ENCODE measurements at regions not wholly inside any gene's neighbourhood (a gene's known extent, or its start where the extent isn't known, plus 50 kb on each side); places are given as distances from the start of the nearest gene placed in this dataset.

DNA sequence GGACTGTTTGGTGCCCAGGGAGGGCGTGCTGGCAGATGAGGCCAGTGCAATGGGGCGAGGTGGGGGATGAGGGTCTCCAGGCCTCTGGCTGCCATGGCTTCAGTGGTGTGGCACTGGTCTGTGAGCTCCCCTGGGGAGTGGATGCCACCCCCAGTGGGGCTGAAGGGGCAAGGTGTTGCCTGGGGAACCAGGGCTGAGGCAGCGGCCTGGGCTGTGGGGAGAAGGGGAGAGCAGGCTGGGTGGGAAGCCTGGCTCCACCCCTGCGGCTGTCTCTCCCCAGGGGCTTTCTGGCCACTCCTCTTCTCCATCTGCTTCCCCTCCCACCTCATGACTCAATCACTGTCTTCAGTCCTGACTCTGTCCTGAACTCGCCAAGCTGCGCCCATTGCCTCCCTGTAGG, 88.4 kb upstream of the TLE3 start:
- DNase-seq (ENCODE audit: low read depth, low spot score) = no peak

- DNase-seq (ENCODE audit: low read depth, low spot score) = no peak
Observed at GRCh38 chr15:70185251-70185711, 87.6 kb upstream of the TLE3 start.

GRCh38 chr15:70182858-70183695, 85.4 kb upstream of the TLE3 start:
- DNase-seq (ENCODE audit: low read depth, low spot score) = no peak

DNA sequence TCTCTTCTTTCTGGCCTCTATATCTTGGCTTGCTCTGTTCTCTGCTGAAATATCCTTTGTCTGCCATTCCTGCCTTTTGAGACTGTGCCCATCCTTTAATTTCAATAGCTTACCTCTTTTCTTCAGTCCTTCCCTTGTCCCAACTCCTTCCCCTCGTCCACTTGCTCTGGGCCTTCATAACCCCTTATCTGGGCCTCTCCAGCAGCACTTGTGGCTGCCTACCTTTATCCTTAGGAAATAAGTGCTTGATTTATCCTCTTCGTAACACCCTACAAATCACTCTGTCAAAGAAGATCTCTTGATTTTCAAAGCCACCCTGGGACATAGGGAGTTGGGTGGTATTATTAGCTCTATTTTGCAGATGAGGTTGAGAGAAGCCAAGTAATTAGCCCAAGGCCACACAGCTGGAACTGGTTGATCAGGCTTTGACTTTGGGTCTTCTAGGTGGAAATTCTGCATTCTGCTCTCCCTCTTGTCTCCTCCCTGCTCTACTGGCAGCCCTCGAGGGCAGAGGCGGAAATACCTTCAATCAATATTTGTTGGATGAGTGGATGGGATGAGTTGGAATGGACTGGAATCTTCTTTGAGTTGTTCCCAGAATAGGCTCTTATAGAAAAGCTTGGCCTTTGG, 84.0 kb upstream of the TLE3 start:
- DNase-seq (ENCODE audit: low read depth, low spot score) = no peak

DNA sequence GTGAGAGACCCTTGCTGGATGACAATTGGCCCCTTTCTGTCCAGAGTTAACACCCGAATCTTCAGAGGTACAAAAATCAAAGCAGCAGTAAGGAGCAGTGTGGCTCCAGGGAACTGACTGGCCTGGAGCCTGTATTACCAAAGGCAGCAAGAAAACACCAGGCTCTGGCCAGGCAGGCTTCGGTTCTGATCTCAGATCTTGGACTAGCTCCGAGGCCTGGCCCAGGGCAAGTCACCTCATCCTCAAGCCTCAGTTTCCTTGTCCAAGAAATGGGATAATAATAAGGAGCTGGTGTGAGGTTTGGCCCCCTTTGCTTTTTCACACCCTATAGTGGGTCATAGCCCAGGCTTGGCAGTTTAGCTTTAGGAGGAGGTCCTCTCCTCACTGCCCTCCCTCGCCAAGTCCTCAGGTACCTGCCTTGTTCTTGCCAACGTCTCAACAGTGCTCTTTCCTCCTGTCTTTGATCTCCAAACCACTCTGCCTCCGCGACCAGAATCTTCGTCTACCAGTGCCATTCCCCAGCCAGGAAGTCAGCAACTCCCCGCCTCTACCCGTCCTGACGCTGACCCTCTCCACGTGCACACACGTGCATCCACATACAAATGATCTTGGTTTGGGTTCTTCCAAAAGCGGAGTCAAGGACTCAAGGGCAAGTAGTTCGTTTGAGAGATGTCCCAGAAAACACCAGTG, 82.6 kb upstream of the TLE3 start:
- no peak for DNase-seq (ENCODE audit: low read depth, low spot score)

DNA sequence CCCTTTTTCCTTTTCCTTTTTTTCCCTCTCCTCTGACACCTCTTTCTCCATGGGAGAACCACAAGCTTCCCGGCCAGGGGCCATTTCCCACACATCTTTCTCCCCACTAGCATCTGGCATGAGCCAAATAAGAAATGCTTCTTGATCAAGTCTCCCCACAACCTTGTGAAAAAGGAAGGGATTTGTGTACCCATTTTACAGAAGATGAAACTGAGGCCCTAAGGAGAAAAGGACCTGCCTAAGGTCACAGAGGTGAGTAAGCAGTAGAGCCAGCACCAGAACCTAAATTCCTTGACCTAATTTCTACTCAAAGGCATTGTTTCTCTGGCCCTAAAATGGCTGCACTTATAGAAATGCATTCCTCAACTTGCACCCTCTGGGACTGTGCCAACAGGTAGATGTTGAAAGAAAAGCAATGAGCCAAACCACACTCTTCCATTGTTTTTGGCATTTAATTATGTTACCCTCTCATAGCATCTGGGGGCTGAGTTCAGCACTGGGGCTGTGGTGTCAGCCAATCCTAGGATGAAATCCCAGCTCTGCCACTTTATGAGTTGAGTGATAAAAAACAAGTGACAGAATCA, 81.7 kb upstream of the TLE3 start:
- no peak for DNase-seq (ENCODE audit: low read depth, low spot score)

DNA sequence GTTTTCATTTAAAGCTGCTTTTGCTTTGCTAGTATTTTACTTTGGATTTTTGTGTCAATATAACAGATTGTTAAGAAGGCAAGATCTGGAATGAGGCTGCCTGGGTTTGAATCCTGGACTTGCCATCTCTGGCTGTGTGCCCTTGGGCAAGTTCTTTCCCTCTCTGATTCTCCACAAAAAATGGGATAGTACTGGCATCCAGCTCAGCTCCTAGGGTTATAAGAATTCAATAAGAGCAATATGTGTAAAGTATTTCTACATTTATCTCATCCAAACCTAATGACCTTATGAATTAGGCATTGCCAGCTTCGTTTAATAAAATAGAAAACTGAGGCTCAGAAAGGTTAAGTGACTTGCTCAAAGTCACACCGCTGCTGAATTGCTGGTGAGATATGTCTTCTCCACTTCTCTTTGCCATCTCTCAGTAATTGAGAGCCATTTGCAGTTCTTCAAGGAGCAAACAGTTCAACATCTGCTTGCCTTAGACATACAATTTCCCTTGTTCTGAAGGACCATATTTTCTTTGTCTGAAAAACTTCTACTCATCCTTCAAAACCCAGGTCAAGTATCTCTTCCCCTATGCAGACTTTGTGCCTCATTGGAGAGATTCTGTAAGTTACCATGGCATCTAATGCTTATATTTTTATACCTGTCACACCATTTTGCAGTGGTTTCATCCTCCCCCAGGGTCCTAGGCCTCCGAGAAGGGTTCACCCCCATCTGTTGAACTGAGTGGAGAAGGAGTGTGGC, 80.8 kb upstream of the TLE3 start:
- no peak for DNase-seq (ENCODE audit: low read depth, low spot score)

DNA sequence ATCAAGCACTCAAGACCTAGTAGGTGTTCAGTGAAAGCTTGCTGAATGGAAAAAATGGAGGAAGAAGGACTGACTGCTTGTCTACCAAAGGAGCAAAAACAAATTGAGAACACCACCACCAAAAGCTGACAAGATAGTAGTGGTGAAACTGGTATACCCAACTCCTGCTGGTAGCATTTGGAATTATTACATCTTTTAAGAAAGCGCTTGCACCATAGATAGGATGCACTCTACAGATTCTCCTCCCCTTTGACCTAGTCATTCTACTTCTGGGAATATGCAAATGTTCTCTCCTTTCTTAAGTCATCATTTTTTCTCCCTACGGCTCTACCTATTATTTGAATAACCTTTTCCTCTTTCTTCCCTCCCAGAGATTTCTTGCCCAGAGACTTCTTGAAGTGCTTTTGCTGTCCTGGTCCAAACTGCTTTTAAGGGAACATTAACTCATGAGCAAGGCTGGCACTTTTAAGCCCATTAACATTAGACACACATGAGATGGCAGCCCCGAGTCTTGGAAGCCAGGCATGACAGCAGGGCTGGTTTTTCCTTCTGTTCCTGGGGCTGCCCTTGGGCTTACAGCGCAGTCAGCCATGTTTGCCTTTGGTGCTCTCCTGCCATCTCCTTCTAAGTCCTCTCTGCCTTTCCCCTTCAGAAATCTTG, 75.0 kb upstream of the TLE3 start:
- DNase-seq (ENCODE audit: low read depth, low spot score) = no peak

DNA sequence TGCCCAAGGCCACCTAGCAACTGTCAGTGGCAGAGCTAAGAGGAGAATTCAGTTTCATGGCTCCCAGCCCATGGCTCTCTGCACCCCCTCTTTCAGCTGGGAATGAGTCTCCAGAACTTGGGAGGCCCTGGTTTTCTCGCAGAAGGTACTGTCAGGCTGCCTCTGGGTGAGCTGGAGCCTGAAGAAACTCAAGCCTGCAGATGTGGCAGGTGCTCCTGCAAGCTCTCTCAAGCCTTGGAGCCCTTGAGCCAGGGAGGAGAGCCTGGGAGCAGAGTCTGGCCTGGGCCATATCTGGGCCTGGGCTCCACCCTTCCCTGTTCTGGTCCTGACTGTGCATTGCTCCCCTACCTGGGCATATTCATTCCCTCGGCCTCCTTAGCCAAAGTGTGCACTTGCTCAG, 74.4 kb upstream of the TLE3 start:
- no peak for DNase-seq (ENCODE audit: low read depth, low spot score)

GRCh38 chr15:70171256-70171886, 73.7 kb upstream of the TLE3 start:
- DNase-seq (ENCODE audit: low read depth, low spot score) = no peak

DNA sequence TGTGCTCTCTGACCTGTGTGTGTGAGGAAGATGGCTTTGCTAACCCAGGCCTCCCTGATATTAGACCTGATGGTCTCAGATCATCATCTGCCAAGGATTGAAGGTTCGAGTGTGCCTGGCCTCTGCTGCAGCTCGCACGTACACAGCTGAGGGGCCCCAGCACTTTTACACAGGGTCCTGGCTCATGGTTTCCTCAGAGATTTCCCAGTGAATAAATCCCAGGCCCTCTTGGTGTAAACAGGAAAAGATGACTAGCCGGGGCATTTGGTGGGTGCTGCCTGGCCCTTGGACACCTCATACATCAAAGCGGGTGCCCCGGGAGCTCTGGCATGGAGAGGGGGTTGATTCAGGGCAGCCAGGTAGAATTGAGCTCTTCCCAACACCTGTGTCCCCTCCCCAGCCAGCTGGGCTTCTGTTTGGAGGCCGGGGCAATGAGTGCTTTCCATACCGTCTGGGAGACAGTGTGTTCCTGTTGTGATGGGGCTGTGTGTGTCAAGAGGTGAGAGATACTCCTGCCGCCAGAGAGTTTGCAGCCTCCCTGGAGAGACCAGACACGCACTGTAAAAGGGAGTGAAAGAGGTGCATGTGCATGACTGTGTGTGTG, 72.5 kb upstream of the TLE3 start:
- DNase-seq (ENCODE audit: low read depth, low spot score) = no peak

DNA sequence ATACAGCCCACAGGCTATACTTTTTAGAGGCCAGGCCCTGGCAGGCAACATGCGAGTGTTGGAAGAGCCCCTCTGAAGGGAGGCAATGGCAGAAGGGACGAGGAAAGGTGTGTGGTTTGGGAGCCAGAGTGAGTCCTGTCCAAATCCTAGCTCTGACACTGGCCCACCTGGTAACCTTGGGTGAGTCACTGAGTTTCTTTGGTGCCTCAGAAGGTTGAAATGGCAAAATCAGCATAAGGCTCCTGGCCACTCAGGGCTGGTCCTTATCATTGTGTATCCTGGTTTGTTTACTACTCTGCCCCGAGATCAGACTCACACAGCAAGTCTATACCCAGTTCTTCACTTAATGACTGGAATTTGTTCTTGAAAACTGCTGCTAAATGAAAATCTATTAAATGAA, 71.4 kb upstream of the TLE3 start:
- DNase-seq (ENCODE audit: low read depth, low spot score) = no peak

DNA sequence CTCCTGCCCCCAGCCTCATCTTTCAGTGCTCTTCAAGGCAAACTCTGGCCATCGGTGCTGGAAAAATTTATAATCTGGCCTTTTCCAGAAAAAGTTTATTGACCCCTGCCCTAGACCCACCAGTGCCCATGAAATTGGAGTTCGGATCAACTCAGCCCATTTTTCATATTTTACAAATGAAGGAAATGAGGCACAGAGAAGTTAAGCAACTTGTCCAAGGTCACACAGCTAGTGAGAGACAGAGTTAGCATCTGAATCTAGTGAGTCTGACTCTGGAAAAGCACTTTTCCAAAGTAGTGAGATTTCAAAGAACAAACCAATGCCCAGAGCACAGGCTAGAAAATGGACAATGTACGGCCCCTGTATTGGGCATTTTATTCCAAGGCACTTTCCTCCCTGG, 69.4 kb upstream of the TLE3 start:
- no peak for DNase-seq (ENCODE audit: low read depth, low spot score)

GRCh38 chr15:70166506-70167087, 68.9 kb upstream of the TLE3 start:
- DNase-seq (ENCODE audit: low read depth, low spot score) = no peak

DNA sequence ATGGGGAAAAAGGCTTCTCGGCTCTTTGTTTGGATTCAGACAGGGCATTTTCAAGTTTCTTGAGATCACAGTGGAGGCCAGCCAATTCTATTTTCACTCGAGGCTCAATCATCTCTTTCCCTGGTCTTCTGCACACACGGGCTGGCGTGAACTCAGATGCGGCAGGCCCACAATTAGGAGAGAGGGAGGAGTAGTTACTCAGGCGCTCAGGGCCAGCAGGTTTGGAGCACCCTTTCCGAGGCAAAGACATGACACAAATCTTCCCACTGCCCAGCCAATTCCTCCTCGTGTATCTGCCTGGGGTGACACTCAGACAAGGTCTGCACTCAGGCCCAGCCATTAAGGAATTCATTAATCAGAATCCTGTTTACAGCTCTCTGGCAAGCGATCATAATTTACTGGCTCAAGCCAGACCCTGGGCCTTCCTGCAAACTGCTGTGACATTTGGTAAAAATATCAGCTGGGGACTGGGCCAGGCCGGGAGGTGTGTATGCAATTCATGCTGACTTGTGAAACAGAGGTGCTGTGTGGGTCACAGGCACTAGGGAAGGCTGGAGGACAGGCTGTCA, 68.1 kb upstream of the TLE3 start:
- DNase-seq (ENCODE audit: low read depth, low spot score) = no peak

- DNase-seq (ENCODE audit: low read depth, low spot score) = no peak
Observed at GRCh38 chr15:70164910-70165715, 67.4 kb upstream of the TLE3 start.

DNA sequence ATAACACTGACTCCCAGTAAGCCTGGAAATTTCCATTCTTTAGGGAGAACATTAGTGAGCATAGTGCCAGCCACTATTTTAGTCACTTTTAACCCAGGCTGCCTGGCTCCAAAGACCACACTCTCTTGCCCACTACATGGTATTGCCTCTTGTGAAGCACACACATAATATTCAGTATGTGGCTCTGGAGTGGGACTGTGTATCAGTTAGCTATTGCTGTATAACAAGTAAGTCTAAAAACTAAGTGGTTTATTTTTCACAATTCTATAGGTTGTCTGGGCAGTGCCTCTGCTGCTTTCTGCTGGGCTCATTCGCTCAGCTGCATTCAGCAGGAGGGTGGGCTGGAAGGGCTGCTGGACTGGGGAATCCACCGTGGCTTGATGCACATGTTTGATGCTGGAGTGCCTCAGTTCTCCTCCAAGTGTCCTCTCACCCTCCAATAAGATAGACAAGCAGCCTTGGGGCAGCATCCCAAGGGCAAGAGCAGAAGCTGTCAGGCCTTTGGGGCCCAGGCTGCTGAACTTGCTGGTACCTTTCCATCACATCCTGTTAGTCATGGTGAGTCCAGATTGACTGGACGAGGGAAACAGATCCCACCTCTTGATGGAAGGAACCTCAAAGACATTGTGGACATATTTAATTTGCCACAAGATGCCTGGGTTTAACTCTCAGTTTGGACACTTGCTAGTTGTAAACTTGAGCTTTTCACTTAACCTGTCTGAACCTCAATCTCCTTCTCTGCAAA, 66.6 kb upstream of the TLE3 start:
- DNase-seq (ENCODE audit: low read depth, low spot score) = no peak
